Stimulated activated effector memory CD8-positive, alpha-beta T cell treated with anti-CD3 and anti-CD28 coated beads, Interleukin-12 subunit alpha, Interleukin-12 subunit beta, amount 100 ng/mL, for 72 hours (primary cell): ENCODE measurements at regions not wholly inside any gene's neighbourhood (a gene's known extent, or its start where the extent isn't known, plus 50 kb on each side); places are given as distances from the start of the nearest gene placed in this dataset.

Source experiments
- ATAC-seq: fragments of 150-1000 bp; cut with Tn5 transposase; 2 replicates; pipeline ENCODE4 v1.10.0; 2021
- DNase-seq, 2 donors: peaks; one replicate each; pipeline ENCODE4 v3.0.0; 2021 to 2022; ENCODE audit warnings: low spot score in 2 of 2
- H3K27ac Mint-ChIP-seq: one replicate; pipeline ENCODE4 v1.8.0; 2022; ENCODE audit warnings: mild to moderate bottlenecking, mixed read lengths
- H3K36me3 Mint-ChIP-seq: one replicate; pipeline ENCODE4 v1.8.0; 2022; ENCODE audit warnings: mild to moderate bottlenecking, mixed read lengths
- H3K4me1 Mint-ChIP-seq: one replicate; pipeline ENCODE4 v1.8.0; 2022; ENCODE audit warnings: mixed read lengths
- H3K4me3 Mint-ChIP-seq: one replicate; pipeline ENCODE4 v1.8.0; 2022; ENCODE audit warnings: mild to moderate bottlenecking, mixed read lengths
- H3K9me3 Mint-ChIP-seq: one replicate; pipeline ENCODE4 v1.8.0; 2022; ENCODE audit warnings: mixed read lengths

DNA sequence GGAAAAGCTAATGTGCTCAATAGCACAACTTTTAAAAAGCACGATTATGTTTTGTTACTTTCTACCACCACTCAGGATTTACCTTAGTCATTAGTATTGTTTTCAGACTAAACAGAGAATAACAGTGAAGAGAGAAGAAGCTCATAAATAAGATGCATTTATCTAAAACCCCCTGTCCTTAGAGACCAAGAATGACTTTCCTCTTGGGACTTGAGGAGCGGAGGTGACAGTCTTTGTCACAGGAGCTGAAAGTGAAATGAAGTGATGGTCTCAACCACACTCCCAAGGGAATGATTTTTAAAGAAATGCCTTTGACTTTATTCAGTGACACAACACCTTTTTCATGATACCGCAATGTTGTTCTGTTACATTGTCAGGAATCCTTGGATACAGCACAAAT lies 190.6 kb upstream of the NBEA start:
- DNase-seq (no peak), ATAC-seq (no peak)
- Mint-ChIP-seq H3K27ac (no peak overlapping the region), H3K9me3 (peaks cover 6% of the 10 kb centered on the region), H3K4me1 (no peaks in the 10 kb centered on the region), H3K4me3 (no peak overlapping the region), H3K36me3 (no peaks in the 10 kb centered on the region)

GRCh38 chr13:34752283-34752960 lies 189.6 kb upstream of the NBEA start:
- no peak for ATAC-seq
- peaks cover 3% of the 10 kb centered on the region for H3K9me3 Mint-ChIP-seq
- no peak overlapping the region for H3K27ac Mint-ChIP-seq
- H3K4me3 Mint-ChIP-seq, result no peak overlapping the region
- H3K36me3 Mint-ChIP-seq, result no peaks in the 10 kb centered on the region
- H3K4me1 Mint-ChIP-seq, result no peaks in the 10 kb centered on the region
- no peak for DNase-seq

DNA sequence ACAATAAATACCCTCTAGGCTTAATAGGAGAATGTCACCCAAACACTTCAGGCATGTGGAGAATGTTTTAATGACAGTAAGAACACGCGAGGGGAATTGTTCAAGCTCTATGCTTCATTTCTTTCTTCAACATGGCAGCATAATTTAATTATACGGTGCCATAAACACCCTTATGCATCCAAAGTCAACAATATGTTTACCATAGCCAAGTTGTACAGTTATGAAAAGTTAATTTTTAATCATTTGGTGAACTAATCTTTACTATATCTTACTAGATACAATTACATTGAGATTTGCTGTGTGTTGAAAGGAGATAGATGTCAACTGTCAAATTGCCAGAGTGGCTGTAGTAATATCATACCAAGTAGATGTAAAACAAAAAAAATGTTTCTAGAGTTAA lies 185.9 kb upstream of the NBEA start:
- DNase-seq (no peak), ATAC-seq (no peak)
- no peaks in the 10 kb centered on the region for H3K4me1 Mint-ChIP-seq
- no peak overlapping the region for H3K27ac Mint-ChIP-seq
- no peak overlapping the region for H3K4me3 Mint-ChIP-seq
- H3K9me3 Mint-ChIP-seq, result no peaks in the 10 kb centered on the region
- H3K36me3 Mint-ChIP-seq, result no peaks in the 10 kb centered on the region

DNA sequence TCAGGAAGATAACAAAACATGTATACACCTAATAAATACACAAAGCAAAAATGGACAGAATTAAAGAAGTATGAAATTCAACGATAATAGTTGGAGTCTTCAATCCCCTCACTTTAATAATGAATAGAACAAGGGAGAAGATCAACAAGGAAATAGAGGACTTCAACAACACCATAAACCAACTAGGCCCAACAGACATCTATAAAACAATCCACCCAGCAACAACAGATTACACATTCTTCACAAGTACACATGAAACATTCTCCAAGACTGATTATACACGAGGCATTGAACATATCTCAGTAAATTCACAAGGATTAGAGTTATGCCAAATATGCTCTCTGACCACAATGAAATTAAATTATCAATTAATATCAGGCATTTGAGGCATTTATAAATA lies 185.5 kb upstream of the NBEA start:
- Mint-ChIP-seq H3K9me3 (no peaks in the 10 kb centered on the region), H3K36me3 (no peaks in the 10 kb centered on the region), H3K4me3 (no peak overlapping the region), H3K27ac (no peak overlapping the region), H3K4me1 (no peaks in the 10 kb centered on the region)
- DNase-seq, result no peak
- ATAC-seq, result no peak

DNA sequence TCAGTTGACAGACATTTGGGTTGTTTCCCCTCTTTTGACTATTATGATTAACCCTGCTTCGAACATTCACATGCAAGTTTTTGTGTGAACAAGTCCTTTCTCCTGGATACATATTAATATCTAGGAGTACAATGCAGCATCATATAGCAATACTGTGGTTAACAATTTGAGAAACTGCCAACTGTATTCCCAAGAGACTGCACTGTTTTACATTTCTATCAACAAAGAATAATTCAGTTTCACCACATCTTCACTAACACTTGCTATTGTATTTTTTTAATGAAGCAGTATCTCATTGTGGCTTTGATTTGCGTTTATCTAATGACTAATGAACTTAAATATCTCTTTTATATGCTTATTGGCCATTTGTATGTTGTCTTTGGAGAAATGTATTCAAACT lies 184.6 kb upstream of the NBEA start:
- ATAC-seq (no peak), DNase-seq (no peak)
- Mint-ChIP-seq H3K4me3 (no peak overlapping the region), H3K27ac (no peak overlapping the region), H3K4me1 (no peaks in the 10 kb centered on the region), H3K9me3 (no peaks in the 10 kb centered on the region), H3K36me3 (no peaks in the 10 kb centered on the region)

GRCh38 chr13:34758628-34759027 lies 183.4 kb upstream of the NBEA start:
- no peak for DNase-seq
- peaks cover 2% of the 10 kb centered on the region for H3K9me3 Mint-ChIP-seq
- no peak overlapping the region for H3K27ac Mint-ChIP-seq
- H3K36me3 Mint-ChIP-seq, result no peaks in the 10 kb centered on the region
- no peak overlapping the region for H3K4me3 Mint-ChIP-seq
- no peaks in the 10 kb centered on the region for H3K4me1 Mint-ChIP-seq
- ATAC-seq, result no peak

GRCh38 chr13:34762312-34762711 lies 179.8 kb upstream of the NBEA start:
- Mint-ChIP-seq H3K36me3 (no peaks in the 10 kb centered on the region), H3K4me1 (no peaks in the 10 kb centered on the region), H3K27ac (no peak overlapping the region), H3K4me3 (no peak overlapping the region), H3K9me3 (peaks cover 13% of the 10 kb centered on the region)
- no peak for ATAC-seq
- no peak for DNase-seq

DNA sequence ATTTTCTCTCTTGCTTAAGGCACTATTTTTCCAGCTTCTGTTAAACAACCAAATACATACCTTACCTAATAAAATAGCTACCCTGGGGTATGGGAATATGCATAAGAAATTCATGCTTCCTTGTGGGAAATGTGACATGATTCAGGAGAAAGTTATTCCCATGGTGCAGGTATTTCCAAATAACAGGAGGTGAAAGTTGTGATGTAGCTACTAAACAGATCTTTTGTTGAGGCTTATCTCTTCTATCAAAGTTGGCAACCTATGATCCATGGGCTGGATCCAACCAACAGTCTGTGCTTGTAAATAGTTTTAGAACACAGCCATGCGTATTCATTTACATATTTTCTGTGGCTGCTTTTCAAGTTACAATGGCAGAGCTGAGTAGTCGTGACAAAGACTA lies 177.8 kb upstream of the NBEA start:
- Mint-ChIP-seq H3K36me3 (no peaks in the 10 kb centered on the region), H3K9me3 (peaks cover 16% of the 10 kb centered on the region), H3K27ac (no peak overlapping the region), H3K4me3 (no peak overlapping the region), H3K4me1 (no peaks in the 10 kb centered on the region)
- ATAC-seq (no peak), DNase-seq (no peak)

- ATAC-seq, result no peak
- Mint-ChIP-seq H3K4me1 (no peaks in the 10 kb centered on the region), H3K27ac (no peak overlapping the region), H3K9me3 (peaks cover 16% of the 10 kb centered on the region), H3K4me3 (no peak overlapping the region), H3K36me3 (no peaks in the 10 kb centered on the region)
- DNase-seq, result no peak
Measured at GRCh38 chr13:34765446-34766180, 176.5 kb upstream of the NBEA start.

- Mint-ChIP-seq H3K4me3 (no peak overlapping the region), H3K36me3 (no peaks in the 10 kb centered on the region), H3K27ac (no peak overlapping the region), H3K9me3 (peaks cover 18% of the 10 kb centered on the region), H3K4me1 (no peaks in the 10 kb centered on the region)
- DNase-seq (no peak), ATAC-seq (no peak)
Measured at GRCh38 chr13:34767778-34768177, 174.3 kb upstream of the NBEA start.

- H3K4me3 Mint-ChIP-seq, result no peak overlapping the region
- no peaks in the 10 kb centered on the region for H3K4me1 Mint-ChIP-seq
- ATAC-seq (no peak), DNase-seq (no peak)
- H3K9me3 Mint-ChIP-seq, result peaks cover 5% of the 10 kb centered on the region
- no peaks in the 10 kb centered on the region for H3K36me3 Mint-ChIP-seq
- H3K27ac Mint-ChIP-seq, result no peak overlapping the region
Measured at GRCh38 chr13:34772206-34772605, 169.9 kb upstream of the NBEA start.

GRCh38 chr13:34772881-34773280 lies 169.2 kb upstream of the NBEA start:
- ATAC-seq, result no peak
- H3K9me3 Mint-ChIP-seq, result peaks cover 6% of the 10 kb centered on the region
- no peak overlapping the region for H3K27ac Mint-ChIP-seq
- H3K4me3 Mint-ChIP-seq, result no peak overlapping the region
- no peaks in the 10 kb centered on the region for H3K36me3 Mint-ChIP-seq
- DNase-seq, result no peak
- H3K4me1 Mint-ChIP-seq, result no peaks in the 10 kb centered on the region

- DNase-seq, result no peak
- Mint-ChIP-seq H3K9me3 (peaks cover 2% of the 10 kb centered on the region), H3K27ac (no peak overlapping the region)
Measured at GRCh38 chr13:34776390-34776981, 165.6 kb upstream of the NBEA start.

DNA sequence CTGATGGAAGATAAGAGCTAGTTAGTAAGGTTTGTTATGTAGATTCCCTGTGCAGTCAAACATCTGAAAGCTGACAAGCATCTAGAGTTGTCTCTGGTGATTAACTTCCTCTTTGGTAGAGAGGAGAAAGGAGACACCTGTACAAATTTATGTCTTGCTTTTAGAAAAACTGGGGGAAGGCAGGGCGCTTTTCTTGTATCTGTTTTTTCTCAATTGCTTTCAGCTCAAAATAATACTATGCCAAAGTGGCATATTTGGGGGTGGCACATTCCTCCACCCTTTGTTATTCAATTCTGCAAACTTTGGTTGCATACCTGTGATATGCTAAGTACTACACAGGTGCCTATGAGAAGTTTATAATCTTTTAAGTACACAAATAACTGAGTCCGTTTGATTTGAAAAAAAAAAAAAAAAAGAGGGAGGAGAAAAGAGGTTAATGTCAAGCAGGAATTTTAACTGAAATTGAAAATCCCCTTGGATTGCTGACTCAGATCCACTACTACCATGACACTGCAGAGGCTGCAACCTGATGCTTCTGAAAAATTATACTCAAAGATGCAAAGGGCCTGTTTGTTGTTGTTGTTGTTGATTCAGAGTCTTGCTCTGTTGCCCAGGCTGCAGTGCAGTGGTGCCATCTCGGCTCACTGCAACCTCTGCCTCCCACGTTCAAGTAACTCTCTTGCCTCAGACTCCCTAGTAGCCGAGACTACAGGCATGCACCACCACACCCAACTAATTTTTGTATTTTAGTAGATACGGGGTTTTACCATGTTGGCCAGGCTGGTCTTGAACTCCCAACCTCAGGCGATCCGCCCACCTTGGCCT lies 164.8 kb upstream of the NBEA start:
- no peak for DNase-seq
- Mint-ChIP-seq H3K4me1 (no peaks in the 10 kb centered on the region), H3K27ac (no peak overlapping the region), H3K4me3 (no peak overlapping the region), H3K36me3 (no peaks in the 10 kb centered on the region), H3K9me3 (peaks cover 7% of the 10 kb centered on the region)
- no peak for ATAC-seq

More at GRCh38 chr13:34776390-34776981, 165.6 kb upstream of the NBEA start:
- H3K4me1 Mint-ChIP-seq, result no peaks in the 10 kb centered on the region
- no peak overlapping the region for H3K4me3 Mint-ChIP-seq
- no peak for ATAC-seq
- H3K36me3 Mint-ChIP-seq, result no peaks in the 10 kb centered on the region

DNA sequence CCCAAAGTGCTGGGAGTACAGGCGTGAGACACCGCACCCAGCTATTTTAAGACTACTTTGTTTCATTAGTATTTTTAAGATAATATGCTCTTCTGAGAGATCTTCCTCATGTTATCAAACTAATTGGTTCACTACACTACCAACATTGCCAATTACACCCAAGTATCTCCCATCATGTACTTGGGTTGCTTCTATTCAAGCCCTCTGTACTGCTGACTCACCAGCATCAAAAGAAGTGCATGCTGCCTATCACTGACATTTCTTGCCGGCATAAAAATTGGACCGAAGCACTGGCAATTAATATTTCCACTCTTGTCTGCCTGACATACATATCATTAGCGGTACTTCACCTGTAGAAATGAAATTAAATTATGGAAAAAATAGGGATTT lies 164.2 kb upstream of the NBEA start:
- Mint-ChIP-seq H3K4me1 (no peaks in the 10 kb centered on the region), H3K36me3 (no peaks in the 10 kb centered on the region), H3K4me3 (no peak overlapping the region)

More for the DNA sequence above, 164.2 kb upstream of the NBEA start:
- peaks cover 8% of the 10 kb centered on the region for H3K9me3 Mint-ChIP-seq
- no peak for ATAC-seq
- no peak overlapping the region for H3K27ac Mint-ChIP-seq
- DNase-seq, result no peak
